Adrenal gland (tissue), 9 donors: ENCODE measurements at regions not wholly inside any gene's neighbourhood (a gene's known extent, or its start where the extent isn't known, plus 50 kb on each side); places are given as distances from the start of the nearest gene placed in this dataset.

ENCODE experiments used
- DNase-seq, 7 donors: peaks; one replicate each; pipeline ENCODE4 v3.0.0-alpha.2; 2019 to 2020
- H3K27ac ChIP-seq, 5 donors: fragments of 200-600 bp; sonication (generic) in 4 of 5; 1 replicate in 3 of 5; 2 replicates in 2 of 5; pipeline versions ENCODE4 v1.5.1 to v1.8.0; 2016 to 2020; ENCODE audit warnings: mild to moderate bottlenecking in 1 of 5
- H3K27me3 ChIP-seq: fragments of 200-600 bp; 2 replicates; pipeline ENCODE4 v1.8.0; 2021
- H3K36me3 ChIP-seq, 2 donors: fragments of 200-600 bp; replicated peaks in 1 of 2; 1 replicate in 1 of 2; 2 replicates in 1 of 2; pipeline versions ENCODE4 v1.5.1 to v1.8.0; 2018 to 2022
- H3K4me1 ChIP-seq, 2 donors: fragments of 200-600 bp; replicated peaks in 1 of 2; 1 replicate in 1 of 2; 2 replicates in 1 of 2; pipeline versions ENCODE4 v1.5.1 to v1.8.0; 2018 to 2021
- H3K4me3 ChIP-seq, 4 donors: fragments of 200-600 bp; sonication (generic) in 3 of 4; one replicate each; pipeline ENCODE4 v1.5.1; 2016 to 2018
- H3K9me3 ChIP-seq, 3 donors: fragments of 200-600 bp; sonication (generic) in 1 of 3; replicated peaks in 1 of 3; 1 replicate in 2 of 3; 2 replicates in 1 of 3; pipeline versions ENCODE4 v1.5.1 to v1.8.0; 2016 to 2021
- CTCF ChIP-seq, 6 experiments: fragments of 450-650 bp in 4 of 6; fragments of 200-600 bp in 2 of 6; sonication (generic) in 1 of 6; IDR thresholded peaks; 1 replicate in 5 of 6; 2 replicates in 1 of 6; pipeline versions ENCODE4 v1.5.1 to v1.8.0; 2016 to 2021; ENCODE audit warnings: antibody characterized with exemption in 6 of 6, mild to moderate bottlenecking in 2 of 6, moderate library complexity in 1 of 6
- POLR2A ChIP-seq, 2 donors: fragments of 450-650 bp; IDR thresholded peaks; one replicate each; pipeline ENCODE4 v1.6.1; 2017; ENCODE audit warnings: antibody characterized with exemption in 2 of 2, mild to moderate bottlenecking in 2 of 2, moderate library complexity in 1 of 2
- WGBS, 4 donors: extraction: QIAGEN DNeasy Blood & Tissue Kit in 2 of 4; methylation state at CpG; one replicate each; pipeline versions ENCODE4 v1.1.5 to v1.1.7; 2013 to 2017; 5-methylcytosine and 5-hydroxymethylcytosine counted together
- intact Hi-C, 2 donors: fragments of 100-400 bp; cut with DNase I; formaldehyde crosslinking; loops; one replicate each; pipeline versions ENCODE4 v1.14.1 to v1.15.0; 2022 to 2023
- donor health status: healthy with polysubstance abuse.
- donor health status: Bipolar disorder and iron deficiency.
- donor health status: DM: yes; HTN: yes; CAD: no.
- donor health status: DM: no; HTN: no; CAD: no.
- donor health status: DM: no; HTN: no; CAD: no.

DNA sequence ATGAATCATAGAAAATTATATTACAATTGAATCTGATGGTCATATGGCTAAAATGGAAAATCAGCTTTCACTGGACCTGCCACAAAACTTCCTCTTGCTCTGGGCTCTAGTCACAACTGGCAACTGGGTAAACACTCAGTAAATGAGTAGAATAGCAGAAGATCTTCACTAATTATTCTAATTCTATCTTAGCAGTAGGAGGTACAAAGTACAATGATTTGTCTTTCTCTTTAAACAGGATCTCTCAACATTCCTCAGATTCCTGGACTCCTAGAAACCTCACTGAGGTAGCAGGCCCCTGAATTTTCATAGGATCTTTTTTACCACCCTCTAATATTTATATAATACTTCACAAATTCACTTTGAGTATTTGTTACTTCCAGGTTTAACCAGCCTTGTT, 239.9 kb upstream of the SMARCA2 start:
- H3K36me3 ChIP-seq, result no peaks in the 10 kb centered on the region
- no peaks in the 10 kb centered on the region for H3K27me3 ChIP-seq
- no peaks in the 10 kb centered on the region for H3K9me3 ChIP-seq
- no peak for DNase-seq
- intact Hi-C loops, result no loop called here
- TF ChIP-seq CTCF (IDR thresholded peaks at IDR 0.05) (no peak), POLR2A (IDR thresholded peaks at IDR 0.05) (no peak)
- H3K27ac ChIP-seq, result no peak overlapping the region
- no peaks in the 10 kb centered on the region for H3K4me1 ChIP-seq
- H3K4me3 ChIP-seq, result no peak overlapping the region

DNA sequence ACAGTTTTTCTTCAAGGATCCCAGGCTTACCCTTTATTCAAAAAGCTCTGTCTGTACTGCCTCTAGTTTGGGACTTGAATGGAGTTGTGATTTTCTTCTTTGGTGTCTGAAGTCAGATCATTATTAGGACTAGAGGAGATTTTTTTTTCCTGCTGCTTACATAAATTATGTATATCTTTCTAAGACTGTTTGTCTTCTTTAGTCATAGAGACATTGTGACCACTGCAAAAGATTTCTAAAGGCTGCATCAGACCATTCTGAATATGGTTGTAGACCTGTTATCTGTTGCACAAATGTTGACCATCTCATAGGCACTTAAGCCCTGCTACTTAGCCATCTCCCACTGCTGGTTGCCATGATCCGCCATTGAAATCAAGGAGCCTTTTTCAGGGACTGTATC, 238.5 kb upstream of the SMARCA2 start:
- Histone ChIP-seq H3K4me3 (no peak overlapping the region), H3K27ac (no peak overlapping the region), H3K9me3 (no peaks in the 10 kb centered on the region), H3K27me3 (no peaks in the 10 kb centered on the region), H3K4me1 (no peaks in the 10 kb centered on the region), H3K36me3 (no peaks in the 10 kb centered on the region)
- 40 to 93% (median 92%) methylated on average over 1 of the region's 1 CpG for WGBS, 4 donors
- DNase-seq, result no peak
- intact Hi-C loops, result no loop called here
- TF ChIP-seq POLR2A (IDR thresholded peaks at IDR 0.05), result no peak
- TF ChIP-seq CTCF (IDR thresholded peaks at IDR 0.05), result no peak

DNA sequence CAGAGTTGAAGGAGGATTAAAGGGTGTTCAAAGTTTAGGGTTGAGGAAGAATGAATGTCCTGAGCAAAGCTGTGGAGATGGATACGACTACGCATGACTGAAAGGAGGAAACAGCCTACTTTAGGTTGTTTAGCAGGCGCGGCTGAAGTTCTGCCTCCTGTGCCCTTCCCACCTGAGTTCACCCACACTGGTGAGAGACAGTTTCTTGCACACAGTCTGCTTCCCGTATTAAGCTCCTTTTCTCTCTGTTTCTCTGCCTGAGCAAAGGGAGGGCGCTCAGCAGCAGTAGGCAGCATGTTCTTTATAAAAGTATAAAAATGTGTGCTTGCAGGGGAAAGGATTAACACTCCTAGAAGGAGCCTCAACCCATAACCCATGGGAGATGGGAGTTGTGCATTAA, 224.0 kb upstream of the SMARCA2 start:
- Histone ChIP-seq H3K27me3 (no peaks in the 10 kb centered on the region), H3K36me3 (no peaks in the 10 kb centered on the region), H3K9me3 (no peaks in the 10 kb centered on the region), H3K4me1 (no peaks in the 10 kb centered on the region), H3K27ac (no peak overlapping the region), H3K4me3 (no peak overlapping the region)
- TF ChIP-seq POLR2A (IDR thresholded peaks at IDR 0.05) (no peak), CTCF (IDR thresholded peaks at IDR 0.05) (no peak)
- intact Hi-C loops, result no loop called here
- no peak for DNase-seq
- WGBS, 4 donors, result 81 to 91% (median 85%) methylated on average over 5 to 6 of the region's 6 CpGs

- intact Hi-C loops, result no loop called here
- WGBS, 4 donors, result 76 to 83% (median 77%) methylated on average over 5 of the region's 5 CpGs
- TF ChIP-seq POLR2A (IDR thresholded peaks at IDR 0.05) (no peak), CTCF (IDR thresholded peaks at IDR 0.05) (no peak)
These were observed 220.4 kb upstream of the SMARCA2 start for GRCh38 chr9:1794547-1795270.

More at GRCh38 chr9:1794547-1795270, 220.4 kb upstream of the SMARCA2 start:
- no peak overlapping the region for H3K4me3 ChIP-seq
- H3K27me3 ChIP-seq, result no peaks in the 10 kb centered on the region
- H3K4me1 ChIP-seq, result no peaks in the 10 kb centered on the region
- no peaks in the 10 kb centered on the region for H3K36me3 ChIP-seq
- no peaks in the 10 kb centered on the region for H3K9me3 ChIP-seq
- H3K27ac ChIP-seq, result no peak overlapping the region
- no peak for DNase-seq
